ENCODE measurements at regions not wholly inside any gene's neighbourhood (a gene's known extent, or its start where the extent isn't known, plus 50 kb on each side); places are given as distances from the start of the nearest gene placed in this dataset.

DNA sequence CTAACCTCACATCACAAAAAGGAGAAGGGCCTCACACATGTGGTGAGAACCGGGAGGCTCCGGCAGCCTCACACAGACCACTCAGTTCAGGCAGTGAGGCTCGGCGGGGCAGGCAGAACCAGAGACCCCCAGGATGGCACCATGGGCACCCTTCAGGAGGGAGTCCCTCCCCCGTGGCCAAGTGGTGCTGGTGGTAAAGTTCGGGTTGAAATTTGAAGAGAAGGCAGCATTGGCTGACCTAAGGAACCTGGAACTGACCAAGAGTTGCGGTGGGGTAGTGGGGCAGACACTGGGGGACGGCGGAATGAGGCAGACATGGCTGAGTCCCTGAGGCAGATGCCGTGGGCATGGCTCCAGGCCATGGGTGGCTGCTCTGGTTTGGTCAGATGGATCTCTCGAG lies 239.3 kb upstream of the MYT1L start:
- Histone ChIP-seq H3K27me3 (ENCODE audit: control insufficient read depth, insufficient read depth, low read length) (no peaks in the 10 kb centered on the region), H2BK20ac (ENCODE audit: low read depth, low read length) (no peak overlapping the region), H4K5ac (ENCODE audit: low read depth, low read length) (no peak overlapping the region), H3K4me3 (ENCODE audit: insufficient read depth, low read depth, low read length) (no peak overlapping the region), H2BK120ac (ENCODE audit: low read depth, low read length) (no peak overlapping the region), H3K27ac (ENCODE audit: insufficient read depth, low read length) (no peak overlapping the region), H3K18ac (ENCODE audit: low read depth, low read length) (no peak overlapping the region), H3K79me1 (ENCODE audit: low read depth in 1 of 2, low read length in 2 of 2) (no peaks in the 10 kb centered on the region), H2BK15ac (ENCODE audit: low read depth, low read length) (no peak overlapping the region), H3K4me2 (ENCODE audit: low read depth, low read length) (no peak overlapping the region), H3K56ac (ENCODE audit: extremely low read depth, insufficient read depth, low read length) (no peak overlapping the region), H2AFZ (replicated peaks; ENCODE audit: low read length, poor library complexity) (no peak overlapping the region), H3K4ac (ENCODE audit: low read depth, low read length) (no peak overlapping the region), H4K91ac (ENCODE audit: insufficient read depth, low read depth, low read length) (no peak overlapping the region), H3K9me1 (ENCODE audit: insufficient read depth, low read length) (no peaks in the 10 kb centered on the region), H3K23ac (ENCODE audit: low read depth, low read length) (no peak overlapping the region), H2AK5ac (ENCODE audit: low read depth, low read length) (no peak overlapping the region), H4K8ac (ENCODE audit: low read depth in 2 of 2, low read length in 2 of 2) (no peak overlapping the region), H2BK5ac (ENCODE audit: low read depth, low read length, poor library complexity, severe bottlenecking) (no peak overlapping the region), H4K20me1 (ENCODE audit: insufficient read depth, low read length) (no peaks in the 10 kb centered on the region), H3K9me3 (ENCODE audit: control insufficient read depth, insufficient read depth, low read length) (peaks cover 64% of the 10 kb centered on the region), H3K9ac (ENCODE audit: low read depth, low read length) (no peak overlapping the region), H3K4me1 (ENCODE audit: control insufficient read depth, insufficient read depth, low read length) (no peaks in the 10 kb centered on the region), H3K36me3 (ENCODE audit: control insufficient read depth, insufficient read depth, low read length) (no peaks in the 10 kb centered on the region), H2AK9ac (replicated peaks; ENCODE audit: low read depth, low read length, poor library complexity) (no peak overlapping the region), H3K14ac (replicated peaks; ENCODE audit: low read depth, low read length) (no peak overlapping the region)
- CTCF ChIA-PET, result no interaction called here
- DNase-seq (no peak), ATAC-seq (ENCODE audit: low read depth) (no peak)
- no TSS peak for BruUV-seq (replicated peaks)
- in situ Hi-C loops (cut with MboI; ENCODE audit: low sequenced_read_pairs), result no loop called here
- POLR2A ChIA-PET (ENCODE audit: unreplicated experiment), result no interaction called here
- 44% methylated on average over 6 of the region's 11 CpGs; no CpG with 5 or more reads in 1 of the 2 experiments for WGBS, 2 experiments (ENCODE audit: extremely low coverage in 2 of 2, insufficient read length in 1 of 2)
- dilution Hi-C loops (cut with HindIII; ENCODE audit: low sequenced_read_pairs, unreplicated experiment), result no loop called here
- intact Hi-C loops (cut with micrococcal nuclease), result no loop called here
- TF ChIP-seq RCOR1 (IDR thresholded peaks at IDR 0.05; ENCODE audit: insufficient replicate concordance, low read length) (no peak), SMC3 (IDR thresholded peaks at IDR 0.05; ENCODE audit: low read depth, low read length) (no peak), CHD1 (IDR thresholded peaks at IDR 0.05; ENCODE audit: low read depth, low read length) (no peak), FOS (IDR thresholded peaks at IDR 0.05; ENCODE audit: low read depth, low read length) (no peak), RAD21 (IDR thresholded peaks at IDR 0.05; ENCODE audit: low read length) (no peak), MAFK (IDR thresholded peaks at IDR 0.05; ENCODE audit: low read depth, low read length) (no peak), MXI1 (IDR thresholded peaks at IDR 0.05; ENCODE audit: borderline replicate concordance, low read depth, low read length) (no peak), RFX5 (IDR thresholded peaks at IDR 0.05; ENCODE audit: low read depth, low read length) (no peak), BHLHE40 (IDR thresholded peaks at IDR 0.05; ENCODE audit: low read depth, low read length) (no peak), MAZ (IDR thresholded peaks at IDR 0.05; ENCODE audit: borderline replicate concordance, low read depth, low read length) (no peak), NFE2L2 (IDR thresholded peaks at IDR 0.05; ENCODE audit: low read depth, low read length) (no peak), POLR2A (IDR thresholded peaks at IDR 0.05; ENCODE audit: low read depth, low read length) (no peak), CEBPB (IDR thresholded peaks at IDR 0.05; ENCODE audit: low read depth, low read length) (no peak)
- TF ChIP-seq, protein P1, sequence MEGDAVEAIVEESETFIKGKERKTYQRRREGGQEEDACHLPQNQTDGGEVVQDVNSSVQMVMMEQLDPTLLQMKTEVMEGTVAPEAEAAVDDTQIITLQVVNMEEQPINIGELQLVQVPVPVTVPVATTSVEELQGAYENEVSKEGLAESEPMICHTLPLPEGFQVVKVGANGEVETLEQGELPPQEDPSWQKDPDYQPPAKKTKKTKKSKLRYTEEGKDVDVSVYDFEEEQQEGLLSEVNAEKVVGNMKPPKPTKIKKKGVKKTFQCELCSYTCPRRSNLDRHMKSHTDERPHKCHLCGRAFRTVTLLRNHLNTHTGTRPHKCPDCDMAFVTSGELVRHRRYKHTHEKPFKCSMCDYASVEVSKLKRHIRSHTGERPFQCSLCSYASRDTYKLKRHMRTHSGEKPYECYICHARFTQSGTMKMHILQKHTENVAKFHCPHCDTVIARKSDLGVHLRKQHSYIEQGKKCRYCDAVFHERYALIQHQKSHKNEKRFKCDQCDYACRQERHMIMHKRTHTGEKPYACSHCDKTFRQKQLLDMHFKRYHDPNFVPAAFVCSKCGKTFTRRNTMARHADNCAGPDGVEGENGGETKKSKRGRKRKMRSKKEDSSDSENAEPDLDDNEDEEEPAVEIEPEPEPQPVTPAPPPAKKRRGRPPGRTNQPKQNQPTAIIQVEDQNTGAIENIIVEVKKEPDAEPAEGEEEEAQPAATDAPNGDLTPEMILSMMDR (conservative IDR thresholded peaks at IDR 0.05; ENCODE audit: low read depth, low read length), result no peak
- TF ChIP-seq, protein P2, sequence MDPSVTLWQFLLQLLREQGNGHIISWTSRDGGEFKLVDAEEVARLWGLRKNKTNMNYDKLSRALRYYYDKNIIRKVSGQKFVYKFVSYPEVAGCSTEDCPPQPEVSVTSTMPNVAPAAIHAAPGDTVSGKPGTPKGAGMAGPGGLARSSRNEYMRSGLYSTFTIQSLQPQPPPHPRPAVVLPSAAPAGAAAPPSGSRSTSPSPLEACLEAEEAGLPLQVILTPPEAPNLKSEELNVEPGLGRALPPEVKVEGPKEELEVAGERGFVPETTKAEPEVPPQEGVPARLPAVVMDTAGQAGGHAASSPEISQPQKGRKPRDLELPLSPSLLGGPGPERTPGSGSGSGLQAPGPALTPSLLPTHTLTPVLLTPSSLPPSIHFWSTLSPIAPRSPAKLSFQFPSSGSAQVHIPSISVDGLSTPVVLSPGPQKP (IDR thresholded peaks at IDR 0.05; ENCODE audit: borderline replicate concordance, low read depth, low read length), result no peak
- TF ChIP-seq, protein P3, sequence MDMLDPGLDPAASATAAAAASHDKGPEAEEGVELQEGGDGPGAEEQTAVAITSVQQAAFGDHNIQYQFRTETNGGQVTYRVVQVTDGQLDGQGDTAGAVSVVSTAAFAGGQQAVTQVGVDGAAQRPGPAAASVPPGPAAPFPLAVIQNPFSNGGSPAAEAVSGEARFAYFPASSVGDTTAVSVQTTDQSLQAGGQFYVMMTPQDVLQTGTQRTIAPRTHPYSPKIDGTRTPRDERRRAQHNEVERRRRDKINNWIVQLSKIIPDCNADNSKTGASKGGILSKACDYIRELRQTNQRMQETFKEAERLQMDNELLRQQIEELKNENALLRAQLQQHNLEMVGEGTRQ (IDR thresholded peaks at IDR 0.05; ENCODE audit: low read depth, low read length), result no peak
